ENCODE measurements at regions not wholly inside any gene's neighbourhood (a gene's known extent, or its start where the extent isn't known, plus 50 kb on each side); places are given as distances from the start of the nearest gene placed in this dataset.

- TF ChIP-seq CTCF (IDR thresholded peaks at IDR 0.05 in 4 of 5, conservative IDR thresholded peaks at IDR 0.05 in 1 of 5) = no peak
- TF ChIP-seq POLR2A (IDR thresholded peaks at IDR 0.05) = no peak
Observed at GRCh38 chr13:112124141-112124540, 57.2 kb downstream of the SOX1 start.
